ENCODE measurements at regions not wholly inside any gene's neighbourhood (a gene's known extent, or its start where the extent isn't known, plus 50 kb on each side); places are given as distances from the start of the nearest gene placed in this dataset.
A peak's percentile ranks its signal among the peaks of the same experiment; 100 is the strongest.
"Not testable (repeated sequence)": the region's sequence is repeated elsewhere in the genome, so short reads cannot be mapped to it uniquely, and the experiment has no call there.

GRCh38 chr1:208943291-208943690 lies 640.2 kb upstream of the CAMK1G start:
- peak; percentile 36 for DNase-seq

DNA sequence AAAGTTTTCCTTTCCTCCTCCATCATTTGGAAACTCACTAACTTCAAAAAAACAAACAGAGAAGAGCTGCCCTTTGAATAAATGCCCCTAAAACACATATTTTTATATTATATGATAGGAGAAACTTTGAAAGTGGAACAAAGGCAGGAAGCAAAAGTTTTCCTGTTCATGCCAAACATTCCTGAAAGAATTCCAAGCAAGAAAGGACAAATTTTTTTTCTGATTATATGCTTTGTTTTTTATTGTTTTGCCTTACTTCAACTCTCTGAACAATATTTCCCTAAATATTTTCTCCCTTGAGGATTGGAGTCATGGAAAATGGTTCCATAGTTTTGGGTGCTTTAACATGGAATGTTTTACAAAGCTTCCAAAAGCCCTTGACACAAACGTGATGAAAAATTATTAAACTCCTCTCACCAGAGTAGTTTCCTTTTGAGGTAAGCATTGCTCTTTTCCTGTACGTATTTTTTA lies 638.5 kb upstream of the CAMK1G start:
- DNase-seq = no peak

DNA sequence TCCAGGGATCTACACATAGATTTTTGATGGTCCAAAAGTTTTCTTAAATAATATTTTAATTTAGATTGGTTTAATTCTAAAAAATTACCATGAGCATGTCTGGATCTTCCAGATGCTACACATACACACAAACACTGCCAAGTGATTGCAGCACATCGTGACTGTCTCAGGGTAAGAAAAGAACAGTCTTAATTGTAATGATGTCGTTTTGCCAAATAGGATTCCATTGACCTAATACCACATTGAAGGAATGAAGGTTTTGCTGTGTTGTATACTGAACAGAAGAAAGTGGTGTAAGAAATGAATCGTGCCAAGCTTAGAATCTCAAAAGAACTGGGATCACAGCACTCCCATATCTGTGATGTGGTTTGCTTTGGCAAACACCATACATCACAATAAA lies 633.3 kb upstream of the CAMK1G start:
- DNase-seq = no peak

- DNase-seq = no peak
These were observed 632.4 kb upstream of the CAMK1G start for GRCh38 chr1:208951026-208951525.

DNA sequence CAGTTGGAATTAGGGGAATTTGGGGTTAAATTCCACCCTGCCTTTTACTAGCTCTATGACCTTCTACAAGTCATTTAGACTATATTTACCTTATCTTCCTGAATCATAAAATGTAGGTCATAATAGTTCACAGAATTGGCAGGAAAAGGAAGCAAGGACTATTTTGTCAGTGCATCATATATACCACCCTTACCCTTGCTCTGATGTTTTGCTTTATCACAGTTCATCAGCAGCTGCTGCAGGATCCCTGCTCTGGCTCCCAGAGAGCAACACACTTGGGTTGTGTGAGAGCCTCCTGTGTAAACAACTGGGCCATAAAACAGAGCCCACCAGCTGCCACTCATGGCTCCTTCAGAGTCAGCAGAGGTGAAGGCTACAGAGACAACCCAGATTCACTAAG lies 631.6 kb upstream of the CAMK1G start:
- DNase-seq = peak; percentile 56

GRCh38 chr1:208962867-208963266 lies 620.6 kb upstream of the CAMK1G start:
- DNase-seq = no peak

GRCh38 chr1:208965351-208965750 lies 618.2 kb upstream of the CAMK1G start:
- DNase-seq = no peak

- no peak for DNase-seq
These were observed 616.2 kb upstream of the CAMK1G start for GRCh38 chr1:208967334-208967733.

DNA sequence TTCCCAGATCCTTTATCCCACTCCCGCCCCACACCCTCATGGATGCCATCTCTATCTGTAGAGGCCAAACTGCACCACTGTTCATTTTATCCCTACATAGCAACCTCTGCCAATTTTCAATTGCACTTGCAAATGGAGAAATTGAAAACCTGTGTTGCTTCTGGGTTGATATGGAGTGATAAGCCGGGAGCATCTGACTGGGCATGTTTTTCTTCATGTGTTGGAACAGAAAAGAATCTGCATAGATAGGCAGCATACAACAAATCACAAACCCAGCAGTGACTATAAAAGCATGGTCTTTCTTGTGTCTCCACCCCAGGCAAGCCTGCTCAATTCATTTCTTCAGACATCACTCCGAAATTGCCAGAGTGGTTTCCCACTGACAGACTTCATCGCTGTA lies 608.8 kb upstream of the CAMK1G start:
- no peak for DNase-seq

DNA sequence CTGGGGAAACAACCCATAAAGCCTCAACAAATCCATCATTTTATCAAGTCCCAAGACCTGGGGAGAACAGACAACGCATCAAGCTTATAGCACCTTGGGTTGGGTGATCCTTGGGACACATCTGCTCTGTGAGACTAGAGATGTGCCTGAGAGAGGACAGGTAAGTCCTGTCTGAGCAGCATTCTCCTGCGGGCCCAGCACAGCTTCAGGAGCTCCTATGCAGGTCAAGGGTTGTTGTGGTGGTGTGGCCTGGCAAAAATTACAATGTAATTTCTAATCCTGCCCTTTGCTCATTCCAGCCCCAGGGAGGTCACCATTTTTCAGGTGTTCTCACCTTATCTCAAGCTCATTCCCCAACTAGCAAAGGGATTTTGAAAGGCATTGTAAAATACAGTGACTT lies 608.1 kb upstream of the CAMK1G start:
- DNase-seq = no peak

GRCh38 chr1:208977012-208977411 lies 606.5 kb upstream of the CAMK1G start:
- DNase-seq = no peak

DNA sequence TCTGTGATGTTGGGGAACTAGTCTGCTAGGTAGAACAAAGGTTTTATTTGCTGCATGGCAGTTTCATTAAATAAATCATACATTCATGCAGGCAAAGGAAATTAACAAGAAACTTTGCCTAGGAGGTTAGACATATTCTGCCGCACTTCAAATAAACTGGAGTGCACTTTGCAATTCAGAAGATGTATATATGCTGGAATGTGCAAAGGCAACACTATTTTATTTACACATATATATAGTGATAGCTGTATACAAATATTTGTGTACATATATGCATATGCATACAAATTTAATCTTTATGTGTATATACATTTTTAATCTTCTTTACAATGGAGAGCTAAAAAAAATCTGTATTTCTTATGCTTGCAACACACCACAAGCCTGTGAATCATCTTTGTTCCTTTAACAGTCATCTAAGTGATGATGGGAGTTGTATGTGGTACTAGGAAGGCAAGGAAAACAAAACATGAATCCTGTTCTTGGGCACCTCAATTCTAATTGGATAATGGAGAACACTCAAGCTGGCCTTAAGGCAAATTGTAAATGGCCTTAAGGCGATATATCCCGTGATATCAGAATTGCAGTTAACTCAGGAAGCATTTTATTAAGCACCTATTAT lies 605.8 kb upstream of the CAMK1G start:
- DNase-seq = no peak

GRCh38 chr1:208979776-208980175 lies 603.7 kb upstream of the CAMK1G start:
- no peak for DNase-seq

GRCh38 chr1:208980605-208981004 lies 602.9 kb upstream of the CAMK1G start:
- no peak for DNase-seq

DNA sequence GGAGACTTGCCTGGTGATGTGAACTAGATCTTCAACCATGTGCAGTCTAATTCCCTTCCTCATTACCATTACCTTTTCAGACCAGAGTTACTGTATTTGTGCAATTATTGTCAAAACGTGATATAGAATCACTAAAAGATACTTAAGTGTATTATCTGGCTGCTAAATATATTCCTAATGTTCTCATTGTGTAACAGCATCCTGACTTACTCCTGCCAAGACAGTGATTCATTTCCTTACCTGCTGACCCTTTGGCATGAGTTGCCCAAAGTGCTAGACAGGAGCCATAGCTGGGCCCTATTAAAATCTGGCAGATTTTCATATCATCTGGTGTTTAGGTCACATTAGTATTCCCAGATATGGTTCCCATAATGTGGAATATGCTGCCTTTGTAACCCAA lies 598.3 kb upstream of the CAMK1G start:
- DNase-seq = no peak

- peak; percentile 24 for DNase-seq
These were observed 594.7 kb upstream of the CAMK1G start for GRCh38 chr1:208988811-208989222.

DNA sequence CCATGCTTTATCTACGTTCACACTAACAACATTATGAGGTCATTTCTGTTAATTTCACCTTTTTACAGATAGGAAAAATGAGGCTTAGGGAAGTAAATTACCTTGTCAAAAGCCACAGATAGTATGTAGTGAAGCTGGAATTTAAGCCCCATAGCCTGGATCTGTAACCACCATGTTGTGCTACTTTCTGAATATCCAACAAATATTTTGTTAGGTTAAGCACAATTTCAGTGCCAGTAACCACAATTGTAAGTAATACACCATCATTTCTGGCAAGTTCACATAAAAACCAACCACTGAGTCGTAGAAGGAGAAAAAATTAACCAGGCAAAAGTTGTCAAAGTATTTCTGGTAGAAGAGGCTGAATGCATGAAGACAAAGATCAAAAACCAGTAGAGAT lies 593.1 kb upstream of the CAMK1G start:
- no peak for DNase-seq

DNA sequence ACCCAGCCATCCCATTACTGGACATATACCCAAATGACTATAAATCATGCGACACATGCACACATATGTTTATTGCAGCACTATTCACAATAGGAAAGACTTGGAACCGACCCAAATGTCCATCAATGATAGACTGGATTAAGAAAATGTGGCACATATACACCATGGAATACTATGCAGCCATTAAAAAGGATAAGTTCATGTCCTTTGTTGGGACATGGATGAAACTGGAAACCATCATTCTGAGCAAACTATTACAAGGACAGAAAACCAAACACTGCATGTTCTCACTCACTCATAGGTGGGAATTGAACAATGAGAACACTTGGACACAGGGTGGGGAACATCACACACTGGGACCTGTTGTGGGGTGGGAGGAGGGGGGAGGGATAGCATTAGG lies 586.5 kb upstream of the CAMK1G start:
- not testable (repeated sequence) for DNase-seq

- no peak for DNase-seq
These were observed 585.7 kb upstream of the CAMK1G start for GRCh38 chr1:208997726-208998312.

DNA sequence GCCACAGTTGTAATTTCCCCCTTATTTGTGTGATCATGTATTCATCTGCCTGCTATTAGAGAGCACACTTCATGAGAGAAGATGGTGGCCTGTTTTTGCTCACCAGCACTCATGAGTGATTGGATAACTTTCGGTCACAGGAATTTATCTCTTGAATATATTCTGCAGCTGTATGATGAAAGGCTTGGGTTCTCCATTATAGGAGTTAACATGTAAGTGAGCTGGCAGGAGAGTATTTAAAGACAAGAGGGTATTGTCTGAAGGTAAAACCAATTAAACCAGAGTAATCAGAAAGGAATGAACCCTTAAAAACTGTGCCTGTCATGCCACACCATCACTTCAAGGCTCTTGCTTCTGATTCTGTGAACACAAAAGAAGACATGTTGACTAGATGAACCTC lies 574.9 kb upstream of the CAMK1G start:
- DNase-seq = no peak

DNA sequence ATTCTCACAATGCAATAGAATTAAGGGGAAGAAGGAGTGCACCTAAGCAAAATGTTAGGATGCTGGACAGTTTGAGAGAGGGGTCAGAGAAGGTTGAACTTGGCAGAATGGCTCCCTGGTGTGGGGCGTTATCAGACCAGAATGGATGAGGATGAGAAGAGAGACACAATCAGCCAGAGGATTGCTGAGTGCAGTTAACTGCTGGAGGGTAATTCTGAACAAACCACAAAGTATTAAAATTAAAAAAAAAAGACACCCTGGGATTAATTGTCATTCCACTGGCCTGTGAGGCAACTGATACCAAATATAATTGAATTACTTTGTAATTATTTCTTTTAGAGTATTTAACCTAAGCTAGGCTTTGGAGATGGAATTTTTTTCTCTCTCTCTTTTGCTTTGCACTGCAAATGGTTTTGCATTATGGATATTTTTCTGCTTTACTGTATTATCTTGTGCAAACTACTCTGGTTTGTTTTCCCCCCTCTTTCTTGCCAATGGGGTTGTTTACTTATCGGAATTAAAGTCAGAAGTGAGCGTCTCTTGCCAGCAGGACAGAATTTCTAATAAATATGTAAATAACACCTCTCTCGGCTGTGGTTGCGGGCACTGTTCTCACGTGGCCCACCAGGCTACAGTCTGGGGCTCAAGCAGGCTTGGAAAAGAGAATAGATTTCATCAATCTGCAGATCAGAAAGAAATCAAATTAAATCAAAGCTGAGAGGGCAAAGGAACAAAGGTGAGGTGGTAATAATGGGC lies 572.9 kb upstream of the CAMK1G start:
- DNase-seq = no peak

DNA sequence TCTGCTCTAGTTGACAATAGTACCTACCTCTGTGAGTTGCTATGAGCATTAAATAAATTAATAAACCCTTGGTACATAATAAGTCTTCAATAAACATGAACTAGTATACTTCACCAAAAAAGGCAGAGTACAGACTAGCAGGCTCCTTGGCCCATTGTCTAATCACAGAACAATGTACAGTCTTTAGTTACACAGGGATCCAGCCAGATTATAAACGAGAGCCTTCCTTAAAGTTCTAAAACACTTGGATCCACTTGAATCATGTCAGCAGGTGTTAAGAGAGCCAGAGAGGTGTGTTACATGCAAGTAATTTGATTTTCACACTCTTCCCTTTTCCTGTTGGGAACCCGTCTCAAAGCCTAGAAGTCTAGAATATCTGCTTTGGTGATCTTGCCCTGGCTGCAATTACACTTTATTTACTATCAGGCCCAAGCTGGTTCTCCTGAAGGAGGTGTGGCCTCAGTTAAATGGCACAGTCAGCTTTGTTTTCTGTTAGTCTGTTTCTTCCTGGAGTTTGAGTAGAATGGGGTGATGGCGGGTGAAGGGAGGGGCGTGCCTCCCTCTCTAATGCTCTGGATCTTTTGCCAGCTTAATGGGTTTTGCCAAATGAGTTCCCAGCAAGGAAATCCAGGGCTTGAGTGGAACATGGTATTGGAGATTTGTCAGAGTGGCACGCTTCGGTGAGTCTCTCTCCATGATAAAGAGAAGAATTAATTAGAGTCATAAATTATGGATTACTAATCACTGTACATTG lies 570.9 kb upstream of the CAMK1G start:
- no peak for DNase-seq

Data from renal pelvis (tissue), 1 donor.